GM12864 (cell line): ENCODE measurements at regions not wholly inside any gene's neighbourhood (a gene's known extent, or its start where the extent isn't known, plus 50 kb on each side); places are given as distances from the start of the nearest gene placed in this dataset.
"Not testable (repeated sequence)": the region's sequence is repeated elsewhere in the genome, so short reads cannot be mapped to it uniquely, and the experiment has no call there.

ENCODE experiments used
- DNase-seq: peaks from one replicate; pipeline ENCODE4 v3.0.0-alpha.2; 2011; ENCODE audit warnings: low read depth
- H3K4me3 ChIP-seq: 2 replicates; pipeline ENCODE4 v1.5.1; 2011; ENCODE audit warnings: mild to moderate bottlenecking, low read depth, low read length, control low read depth
- TF ChIP-seq, protein P1 (sequence below): IDR thresholded peaks from 2 replicates; pipeline ENCODE4 v1.5.1; 2011; ENCODE audit warnings: low read depth, mild to moderate bottlenecking, moderate library complexity, low read length, control low read depth, inconsistent platforms; ENCODE audit errors: missing control alignments

DNA sequence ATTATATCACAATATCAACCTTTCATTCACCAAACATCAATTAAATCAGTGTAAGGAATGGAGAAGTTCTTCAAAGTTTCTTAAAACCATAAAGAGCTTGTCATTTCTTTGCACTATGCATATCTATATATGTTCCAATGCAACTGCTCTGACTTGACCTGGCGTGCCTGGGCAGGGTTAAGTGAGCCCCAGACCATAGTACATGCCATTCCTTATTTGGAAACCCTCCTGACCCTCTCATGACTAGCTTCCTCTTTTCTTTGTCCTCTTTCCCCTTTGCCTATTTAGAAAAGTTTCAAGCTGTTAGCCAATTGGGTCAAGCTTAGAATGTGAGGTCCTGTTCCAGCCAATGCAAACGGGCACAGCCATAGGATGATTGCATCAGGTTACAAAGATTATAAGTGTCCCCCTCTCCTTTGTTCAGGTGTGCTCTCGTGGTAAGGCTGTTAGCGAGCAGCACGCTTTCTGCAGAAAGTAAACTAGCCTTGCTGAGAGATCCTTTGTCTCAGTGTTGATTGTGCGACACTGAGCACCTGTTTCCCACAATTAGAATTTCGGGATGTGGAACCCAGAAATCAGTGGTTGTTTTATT, 78.2 kb upstream of the UXS1 start:
- TF ChIP-seq, protein P1, sequence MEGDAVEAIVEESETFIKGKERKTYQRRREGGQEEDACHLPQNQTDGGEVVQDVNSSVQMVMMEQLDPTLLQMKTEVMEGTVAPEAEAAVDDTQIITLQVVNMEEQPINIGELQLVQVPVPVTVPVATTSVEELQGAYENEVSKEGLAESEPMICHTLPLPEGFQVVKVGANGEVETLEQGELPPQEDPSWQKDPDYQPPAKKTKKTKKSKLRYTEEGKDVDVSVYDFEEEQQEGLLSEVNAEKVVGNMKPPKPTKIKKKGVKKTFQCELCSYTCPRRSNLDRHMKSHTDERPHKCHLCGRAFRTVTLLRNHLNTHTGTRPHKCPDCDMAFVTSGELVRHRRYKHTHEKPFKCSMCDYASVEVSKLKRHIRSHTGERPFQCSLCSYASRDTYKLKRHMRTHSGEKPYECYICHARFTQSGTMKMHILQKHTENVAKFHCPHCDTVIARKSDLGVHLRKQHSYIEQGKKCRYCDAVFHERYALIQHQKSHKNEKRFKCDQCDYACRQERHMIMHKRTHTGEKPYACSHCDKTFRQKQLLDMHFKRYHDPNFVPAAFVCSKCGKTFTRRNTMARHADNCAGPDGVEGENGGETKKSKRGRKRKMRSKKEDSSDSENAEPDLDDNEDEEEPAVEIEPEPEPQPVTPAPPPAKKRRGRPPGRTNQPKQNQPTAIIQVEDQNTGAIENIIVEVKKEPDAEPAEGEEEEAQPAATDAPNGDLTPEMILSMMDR, result no peak
- H3K4me3 ChIP-seq, result no peak overlapping the region
- no peak for DNase-seq

DNA sequence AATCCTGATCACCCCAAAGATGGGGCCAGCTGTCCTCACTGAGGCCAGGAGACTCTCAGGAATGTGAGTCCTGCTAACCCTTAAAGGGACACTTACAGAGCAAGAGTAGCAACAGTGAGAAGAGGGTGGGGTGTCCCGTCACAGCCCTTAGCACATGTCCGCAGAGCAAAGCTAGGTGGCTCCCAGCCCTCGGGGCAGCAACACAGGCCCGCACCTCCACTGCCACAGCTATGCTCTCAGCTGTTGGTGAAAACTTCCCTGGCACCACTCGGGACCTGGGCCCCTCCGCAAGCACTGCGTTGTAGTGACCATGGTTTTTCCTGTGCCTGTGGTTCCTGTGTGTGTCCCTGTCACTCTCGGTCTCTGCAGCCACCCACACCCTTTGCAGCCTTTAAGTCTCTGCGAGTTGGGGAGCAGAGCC, 76.4 kb upstream of the UXS1 start:
- DNase-seq, result no peak
- TF ChIP-seq, protein P1, result no peak
- peak overlapping the region; percentile 48; the same call in 1 of the 2 replicates for H3K4me3 ChIP-seq

DNA sequence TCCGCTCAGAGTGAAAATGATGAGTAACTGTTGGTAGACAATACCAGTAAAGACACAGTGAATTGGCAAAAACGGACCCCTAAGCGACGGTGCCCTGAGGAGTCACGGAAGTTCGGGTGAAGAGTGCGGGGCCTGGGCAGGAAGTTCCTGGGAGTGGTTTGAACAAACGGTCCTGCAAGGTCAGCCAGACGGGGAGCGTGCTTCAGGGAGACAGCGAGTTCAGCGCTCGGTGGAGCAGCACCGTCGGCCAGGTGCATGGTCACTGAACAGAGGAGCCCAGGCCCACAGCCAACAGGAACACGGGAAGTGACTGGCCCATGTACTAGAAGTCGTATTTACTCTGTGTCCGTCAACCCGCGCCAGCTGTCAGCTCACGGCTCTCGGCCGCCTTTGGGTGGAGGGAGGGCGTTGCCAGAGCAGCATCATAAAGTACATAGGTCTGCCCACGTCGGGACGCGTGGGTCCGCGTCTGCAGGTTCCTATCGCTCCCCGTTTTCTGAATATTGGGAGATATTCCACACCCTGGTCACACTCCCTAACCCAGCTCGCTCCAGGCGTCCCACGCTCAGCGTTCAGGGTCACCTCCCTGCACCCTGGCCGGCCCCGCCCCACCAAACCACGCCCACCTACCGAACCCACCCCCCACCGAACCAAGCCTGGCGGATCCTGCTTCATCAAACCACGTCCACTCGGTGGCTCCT, 75.6 kb upstream of the UXS1 start:
- TF ChIP-seq, protein P1, result no peak
- DNase-seq, result no peak
- peak overlapping the region; percentile 48 for H3K4me3 ChIP-seq

DNA sequence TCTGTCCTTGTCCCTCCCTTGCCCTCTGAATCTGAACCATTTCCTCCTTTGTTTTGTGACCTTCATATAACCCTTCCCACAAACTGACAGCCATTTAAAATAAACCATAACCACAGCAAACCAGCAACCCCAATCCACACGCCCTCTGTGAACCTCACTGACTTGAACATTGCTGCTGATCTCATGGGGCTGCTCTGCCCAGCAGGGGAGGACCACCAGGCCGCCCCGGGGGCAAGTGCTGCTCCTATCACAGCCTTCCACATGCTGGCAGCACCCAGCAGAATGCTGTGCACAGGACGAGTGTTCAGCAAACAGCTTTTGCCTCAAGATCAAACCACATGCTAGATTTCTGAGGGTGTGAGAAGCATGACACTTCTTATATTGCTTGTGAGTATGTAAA, 73.9 kb upstream of the UXS1 start:
- H3K4me3 ChIP-seq, result no peak overlapping the region
- TF ChIP-seq, protein P1, result no peak
- no peak for DNase-seq

DNA sequence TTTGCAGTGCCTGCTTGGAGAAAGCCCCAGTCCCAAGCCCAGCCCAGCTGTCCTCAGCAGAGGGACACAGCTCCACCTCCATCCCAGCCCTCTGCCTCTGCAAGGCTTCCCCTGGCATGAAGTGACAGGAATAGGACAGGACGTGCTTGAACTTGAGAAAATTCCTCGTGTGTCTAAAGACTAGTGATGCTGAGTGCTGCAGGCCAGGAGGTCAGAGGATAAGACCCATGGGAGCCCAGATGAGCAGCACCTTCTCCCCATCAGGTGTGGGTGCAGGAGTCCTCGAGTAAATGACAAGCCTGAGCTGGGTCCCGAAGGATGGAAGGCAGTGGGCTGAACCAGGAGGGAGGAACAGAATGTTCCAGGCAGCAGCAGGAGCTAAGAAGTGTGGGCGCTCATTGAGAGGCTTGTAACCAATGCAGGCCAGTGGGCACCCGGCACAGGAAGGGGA, 67.8 kb upstream of the UXS1 start:
- no peak overlapping the region for H3K4me3 ChIP-seq
- TF ChIP-seq, protein P1, result no peak
- no peak for DNase-seq

DNA sequence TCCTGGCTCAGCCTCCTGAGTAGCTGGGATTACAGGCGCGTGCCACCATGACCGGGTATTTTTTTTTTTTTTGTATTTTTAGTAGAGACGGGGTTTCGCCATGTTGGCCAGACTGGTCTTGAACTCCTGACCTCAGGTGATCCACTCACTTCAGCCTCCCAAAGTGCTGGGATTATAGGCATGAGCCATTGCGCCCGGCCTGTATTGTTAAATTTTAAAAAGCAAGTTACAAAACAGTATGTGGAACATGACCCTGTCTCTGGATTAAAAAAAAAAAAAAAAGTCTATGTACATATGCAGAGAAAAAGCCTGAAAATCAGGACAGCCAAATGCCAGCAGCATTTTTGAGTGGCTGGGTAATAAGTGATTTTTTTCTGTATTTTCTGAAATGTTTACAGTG, 64.8 kb upstream of the UXS1 start:
- H3K4me3 ChIP-seq, DNase-seq: not testable (repeated sequence)

DNA sequence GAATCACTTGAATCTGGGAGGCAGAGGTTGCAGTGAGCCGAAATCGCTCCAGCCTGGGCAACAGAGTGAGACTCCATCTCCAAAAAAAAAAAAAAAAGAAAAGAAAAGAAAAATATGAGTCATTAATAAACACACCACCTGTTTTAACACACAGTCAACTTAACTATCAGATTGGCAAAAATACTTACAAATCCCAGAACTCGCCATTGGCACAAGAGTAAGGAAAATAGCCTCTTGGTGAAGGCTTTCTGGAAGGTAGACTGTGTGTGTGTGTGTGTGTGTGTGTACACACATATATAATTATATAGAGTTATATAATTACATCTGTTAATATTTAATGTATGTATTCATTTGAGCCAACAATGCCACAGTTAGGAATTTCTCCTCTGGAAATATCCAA, 63.7 kb upstream of the UXS1 start:
- DNase-seq, result no peak
- no peak overlapping the region for H3K4me3 ChIP-seq
- TF ChIP-seq, protein P1, result no peak
